ENCODE measurements at regions not wholly inside any gene's neighbourhood (a gene's known extent, or its start where the extent isn't known, plus 50 kb on each side); places are given as distances from the start of the nearest gene placed in this dataset.

- Histone ChIP-seq H3K9me3 (replicated peaks) (no peaks in the 10 kb centered on the region), H3K4me1 (replicated peaks) (no peaks in the 10 kb centered on the region), H3K27me3 (replicated peaks) (no peaks in the 10 kb centered on the region), H3K36me3 (no peaks in the 10 kb centered on the region), H3K4me3 (no peak overlapping the region), H3K27ac (no peak overlapping the region)
- no peak for DNase-seq (ENCODE audit: low read depth in 1 of 2, low spot score in 2 of 2)
Measured at GRCh38 chrX:69307756-69308155, 142.5 kb upstream of the PJA1 start.

DNA sequence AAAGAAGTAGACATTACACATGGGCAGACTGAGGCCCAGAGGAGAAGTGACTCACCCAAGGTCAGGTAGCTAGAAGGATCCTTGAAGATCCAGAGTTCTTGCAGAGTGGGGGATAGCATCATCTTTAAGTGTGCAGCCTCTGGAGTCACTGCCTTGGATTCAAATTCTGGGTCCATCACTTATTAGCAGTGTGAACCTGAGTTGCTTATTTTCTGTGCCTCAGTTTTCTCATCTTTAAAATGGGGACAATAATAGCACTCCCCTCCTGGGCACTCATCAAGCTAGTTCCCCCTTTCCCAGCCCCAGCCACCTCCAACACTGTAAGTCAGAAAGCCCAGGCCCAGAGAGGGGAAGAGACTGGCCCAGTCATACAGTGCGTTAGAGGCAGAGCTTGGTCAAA, 141.8 kb upstream of the PJA1 start:
- no peak overlapping the region for H3K27ac ChIP-seq
- H3K27me3 ChIP-seq (replicated peaks): no peaks in the 10 kb centered on the region
- no peak for DNase-seq (ENCODE audit: low read depth in 1 of 2, low spot score in 2 of 2)
- no peaks in the 10 kb centered on the region for H3K36me3 ChIP-seq
- no peak overlapping the region for H3K4me3 ChIP-seq
- H3K4me1 ChIP-seq (replicated peaks): no peaks in the 10 kb centered on the region
- no peaks in the 10 kb centered on the region for H3K9me3 ChIP-seq (replicated peaks)

GRCh38 chrX:69306063-69306404, 140.8 kb upstream of the PJA1 start:
- Histone ChIP-seq H3K27me3 (replicated peaks) (no peaks in the 10 kb centered on the region), H3K27ac (no peak overlapping the region), H3K36me3 (no peaks in the 10 kb centered on the region), H3K9me3 (replicated peaks) (no peaks in the 10 kb centered on the region), H3K4me3 (no peak overlapping the region), H3K4me1 (replicated peaks) (no peaks in the 10 kb centered on the region)
- DNase-seq (ENCODE audit: low read depth in 1 of 2, low spot score in 2 of 2): no peak

DNA sequence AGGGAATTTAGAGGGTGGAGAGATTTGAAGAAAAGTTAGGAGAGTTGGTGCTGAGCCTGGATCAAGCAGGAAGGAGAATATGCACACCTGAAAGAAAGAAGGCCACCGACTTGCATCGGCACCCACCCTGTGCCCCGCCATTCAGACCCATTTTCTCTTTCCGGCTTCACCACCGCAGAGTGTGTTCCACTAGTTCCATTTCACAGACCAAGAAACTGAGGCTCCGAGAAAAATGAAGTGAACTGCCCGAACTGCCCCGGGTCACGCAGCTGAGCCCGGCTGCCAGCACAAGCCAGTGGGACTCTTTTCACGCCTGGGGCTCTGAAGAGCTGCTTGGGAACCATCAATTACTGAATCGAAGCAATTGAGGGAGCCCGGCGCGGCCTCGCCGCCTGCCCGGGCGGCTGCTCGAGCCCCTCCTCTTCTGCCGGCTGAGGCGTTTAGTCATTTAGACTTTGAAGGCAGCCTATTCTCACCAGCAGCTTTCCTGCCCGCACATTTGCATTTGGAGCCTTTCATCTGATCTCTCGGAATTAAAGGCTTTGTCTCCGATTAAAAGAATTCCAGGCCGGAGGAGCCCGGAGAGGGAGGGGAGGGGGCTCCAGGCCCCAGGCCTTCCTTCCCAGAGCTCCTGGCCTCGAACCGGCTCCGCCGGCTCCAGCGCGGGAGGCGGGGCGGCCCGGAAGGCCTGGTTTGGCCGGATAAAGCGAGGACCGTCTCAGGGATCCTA, 140.2 kb upstream of the PJA1 start:
- DNase-seq (ENCODE audit: low read depth in 1 of 2, low spot score in 2 of 2): no peak
- Histone ChIP-seq H3K36me3 (no peaks in the 10 kb centered on the region), H3K4me1 (replicated peaks) (no peaks in the 10 kb centered on the region), H3K9me3 (replicated peaks) (no peaks in the 10 kb centered on the region), H3K27me3 (replicated peaks) (no peaks in the 10 kb centered on the region), H3K27ac (no peak overlapping the region), H3K4me3 (no peak overlapping the region)

- no peaks in the 10 kb centered on the region for H3K27me3 ChIP-seq (replicated peaks)
- no peak for DNase-seq (ENCODE audit: low read depth in 1 of 2, low spot score in 2 of 2)
- no peaks in the 10 kb centered on the region for H3K4me1 ChIP-seq (replicated peaks)
- H3K27ac ChIP-seq: no peak overlapping the region
- H3K9me3 ChIP-seq (replicated peaks): no peaks in the 10 kb centered on the region
- no peaks in the 10 kb centered on the region for H3K36me3 ChIP-seq
- H3K4me3 ChIP-seq: no peak overlapping the region
Measured at GRCh38 chrX:69303231-69303630, 138.0 kb upstream of the PJA1 start.

DNA sequence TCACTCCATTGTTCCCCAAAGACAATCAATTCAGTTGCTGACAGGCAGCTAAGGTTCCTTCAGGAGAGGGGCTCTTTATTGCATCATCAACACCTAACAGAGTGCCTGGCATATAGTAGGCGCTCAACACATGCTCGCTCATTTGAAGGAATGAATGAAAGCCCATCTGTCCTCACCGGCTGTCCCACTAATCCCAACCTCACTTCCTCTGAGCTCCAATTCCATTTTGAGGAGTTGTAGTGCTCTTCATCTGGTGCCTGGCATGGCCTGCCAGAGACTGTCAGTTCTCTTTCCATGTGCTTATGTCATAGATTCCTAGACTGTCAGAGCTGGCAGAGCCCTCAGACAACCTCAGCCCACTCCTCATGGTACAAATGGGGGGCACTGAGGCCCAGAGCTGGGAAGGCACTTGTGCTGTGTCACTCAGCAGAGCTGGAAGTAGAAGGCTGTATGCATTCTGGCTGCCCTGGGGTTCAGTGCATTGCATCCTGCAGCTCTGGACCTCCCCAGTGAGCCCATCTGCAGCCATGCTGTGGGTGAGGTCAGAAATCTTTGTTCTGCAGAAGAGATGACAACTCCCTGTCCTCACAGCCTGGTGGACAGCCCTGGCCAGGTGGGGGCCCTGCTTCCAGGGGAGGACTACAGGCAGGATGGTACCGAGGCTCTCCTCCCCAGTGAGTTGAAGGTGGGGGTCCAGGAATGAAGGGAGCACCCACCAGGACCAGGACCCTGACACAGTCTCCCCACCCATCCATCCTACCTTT, 134.9 kb upstream of the PJA1 start:
- Histone ChIP-seq H3K36me3 (no peaks in the 10 kb centered on the region), H3K4me1 (replicated peaks) (no peaks in the 10 kb centered on the region), H3K27ac (no peak overlapping the region), H3K27me3 (replicated peaks) (no peaks in the 10 kb centered on the region), H3K4me3 (no peak overlapping the region), H3K9me3 (replicated peaks) (no peaks in the 10 kb centered on the region)
- DNase-seq (ENCODE audit: low read depth in 1 of 2, low spot score in 2 of 2): no peak

DNA sequence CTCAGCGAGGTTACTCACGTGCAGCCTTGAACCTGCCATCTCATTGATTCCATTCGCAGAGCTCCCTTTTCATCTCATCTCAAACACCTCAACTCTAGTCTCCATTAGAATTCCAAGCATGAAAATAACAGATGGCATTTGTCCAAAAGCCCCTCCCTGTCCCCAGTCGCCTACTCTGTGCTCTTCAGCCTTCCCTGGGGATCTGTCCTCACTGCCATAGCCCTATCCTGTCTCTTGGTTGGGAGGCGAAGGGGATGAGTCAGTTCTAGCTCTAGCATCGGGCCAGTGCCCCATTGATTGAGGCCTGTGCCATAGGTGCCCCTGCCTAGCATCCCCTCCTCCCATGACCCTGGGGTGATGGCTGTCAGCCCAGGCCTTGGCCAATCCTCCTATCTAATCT, 134.0 kb upstream of the PJA1 start:
- Histone ChIP-seq H3K4me1 (replicated peaks) (no peaks in the 10 kb centered on the region), H3K9me3 (replicated peaks) (no peaks in the 10 kb centered on the region), H3K36me3 (no peaks in the 10 kb centered on the region), H3K27ac (no peak overlapping the region), H3K4me3 (no peak overlapping the region), H3K27me3 (replicated peaks) (no peaks in the 10 kb centered on the region)
- DNase-seq (ENCODE audit: low read depth in 1 of 2, low spot score in 2 of 2): no peak

GRCh38 chrX:69298466-69299140, 133.3 kb upstream of the PJA1 start:
- H3K36me3 ChIP-seq: no peaks in the 10 kb centered on the region

DNA sequence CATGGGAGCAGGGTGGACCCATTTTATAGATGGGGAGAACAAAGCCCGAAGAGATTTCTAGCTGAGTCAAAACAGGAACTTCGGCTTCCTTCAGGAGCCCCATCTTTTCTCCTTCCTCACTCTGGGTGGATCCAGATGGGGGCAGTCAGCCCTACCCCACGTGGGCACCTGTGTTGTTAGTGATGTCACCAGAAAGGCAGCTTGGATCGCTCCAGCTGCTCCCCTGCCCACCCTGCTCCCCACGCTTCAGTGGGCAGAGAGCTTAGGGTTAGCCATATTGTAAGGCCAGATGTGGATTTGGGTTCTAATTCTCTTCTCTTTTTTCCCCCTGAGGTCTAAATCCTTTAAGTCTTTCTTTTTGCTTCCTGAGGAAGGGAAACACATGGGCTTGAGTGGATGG, 132.3 kb upstream of the PJA1 start:
- no peaks in the 10 kb centered on the region for H3K27me3 ChIP-seq (replicated peaks)
- H3K4me1 ChIP-seq (replicated peaks): no peaks in the 10 kb centered on the region
- H3K9me3 ChIP-seq (replicated peaks): no peaks in the 10 kb centered on the region
- DNase-seq (ENCODE audit: low read depth in 1 of 2, low spot score in 2 of 2): no peak
- no peaks in the 10 kb centered on the region for H3K36me3 ChIP-seq
- no peak overlapping the region for H3K27ac ChIP-seq
- no peak overlapping the region for H3K4me3 ChIP-seq

More at GRCh38 chrX:69298466-69299140, 133.3 kb upstream of the PJA1 start:
- Histone ChIP-seq H3K27me3 (replicated peaks) (no peaks in the 10 kb centered on the region), H3K9me3 (replicated peaks) (no peaks in the 10 kb centered on the region), H3K4me3 (no peak overlapping the region), H3K27ac (no peak overlapping the region), H3K4me1 (replicated peaks) (no peaks in the 10 kb centered on the region)
- no peak for DNase-seq (ENCODE audit: low read depth in 1 of 2, low spot score in 2 of 2)

- no peak overlapping the region for H3K27ac ChIP-seq
- H3K36me3 ChIP-seq: no peaks in the 10 kb centered on the region
Measured at GRCh38 chrX:69293776-69294601, 128.7 kb upstream of the PJA1 start.

GRCh38 chrX:69291116-69291515, 125.9 kb upstream of the PJA1 start:
- Histone ChIP-seq H3K4me1 (replicated peaks) (no peaks in the 10 kb centered on the region), H3K27ac (no peak overlapping the region), H3K9me3 (replicated peaks) (no peaks in the 10 kb centered on the region), H3K4me3 (no peak overlapping the region), H3K27me3 (replicated peaks) (no peaks in the 10 kb centered on the region), H3K36me3 (no peaks in the 10 kb centered on the region)
- DNase-seq (ENCODE audit: low read depth in 1 of 2, low spot score in 2 of 2): no peak

More at GRCh38 chrX:69293776-69294601, 128.7 kb upstream of the PJA1 start:
- DNase-seq (ENCODE audit: low read depth in 1 of 2, low spot score in 2 of 2): no peak
- Histone ChIP-seq H3K27me3 (replicated peaks) (no peaks in the 10 kb centered on the region), H3K9me3 (replicated peaks) (no peaks in the 10 kb centered on the region), H3K4me1 (replicated peaks) (no peaks in the 10 kb centered on the region), H3K4me3 (no peak overlapping the region)

- no peaks in the 10 kb centered on the region for H3K4me1 ChIP-seq (replicated peaks)
- no peak for DNase-seq (ENCODE audit: low read depth in 1 of 2, low spot score in 2 of 2)
- H3K36me3 ChIP-seq: no peaks in the 10 kb centered on the region
- H3K9me3 ChIP-seq (replicated peaks): no peaks in the 10 kb centered on the region
- H3K27me3 ChIP-seq (replicated peaks): no peaks in the 10 kb centered on the region
- H3K27ac ChIP-seq: no peak overlapping the region
- no peak overlapping the region for H3K4me3 ChIP-seq
Measured at GRCh38 chrX:69290292-69290691, 125.0 kb upstream of the PJA1 start.

DNA sequence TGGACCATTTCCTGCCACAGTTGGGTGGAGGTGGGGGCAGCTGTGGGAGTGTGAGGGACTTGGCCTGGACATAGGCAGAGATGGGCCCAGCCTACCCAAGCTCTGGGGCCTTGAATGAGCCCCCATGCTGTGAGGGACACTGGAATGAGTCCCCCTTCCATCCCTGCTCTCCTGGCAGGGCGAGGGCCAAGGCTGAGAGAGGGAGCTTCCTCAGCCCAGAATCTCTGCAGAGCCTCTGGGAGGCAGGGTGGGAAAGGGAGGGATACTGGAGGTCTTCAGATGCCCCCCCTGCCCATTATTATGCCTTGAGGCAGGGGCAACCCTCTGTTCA, 124.5 kb upstream of the PJA1 start:
- DNase-seq (ENCODE audit: low read depth in 1 of 2, low spot score in 2 of 2): no peak

More for the DNA sequence above, 124.5 kb upstream of the PJA1 start:
- H3K27me3 ChIP-seq (replicated peaks): no peaks in the 10 kb centered on the region
- no peak overlapping the region for H3K27ac ChIP-seq
- H3K4me3 ChIP-seq: no peak overlapping the region
- H3K4me1 ChIP-seq (replicated peaks): no peaks in the 10 kb centered on the region
- H3K9me3 ChIP-seq (replicated peaks): no peaks in the 10 kb centered on the region
- no peaks in the 10 kb centered on the region for H3K36me3 ChIP-seq
